Endothelial cell of umbilical vein (primary cell): ENCODE measurements at regions not wholly inside any gene's neighbourhood (a gene's known extent, or its start where the extent isn't known, plus 50 kb on each side); places are given as distances from the start of the nearest gene placed in this dataset.

Source experiments
- EZH2 ChIP-seq: IDR thresholded peaks from 2 replicates; pipeline ENCODE4 v1.6.1; 2012; ENCODE audit warnings: borderline replicate concordance, low read depth, mild to moderate bottlenecking, moderate library complexity, low read length, inconsistent platforms; ENCODE audit not compliant: severe bottlenecking
- POLR2A ChIP-seq: IDR thresholded peaks from 2 replicates; pipeline ENCODE4 v1.6.1; 2012; ENCODE audit warnings: low read depth, mild to moderate bottlenecking, control low read depth, low read length
- POLR2AphosphoS5 ChIP-seq: IDR thresholded peaks from 2 replicates; pipeline ENCODE4 v1.6.1; 2012; ENCODE audit warnings: low read depth, mild to moderate bottlenecking, control low read depth, low read length, moderate library complexity; ENCODE audit not compliant: insufficient read depth
- TF ChIP-seq, protein P1 (sequence below), 2 donors: IDR thresholded peaks; 1 replicate in 1 of 2; 2 replicates in 1 of 2; pipeline ENCODE4 v1.5.1; 2011; ENCODE audit warnings: low read length in 2 of 2, mild to moderate bottlenecking in 2 of 2, moderate library complexity in 2 of 2, control low read depth in 1 of 2, inconsistent platforms in 1 of 2, low read depth in 1 of 2; ENCODE audit not compliant: insufficient read depth in 1 of 2; ENCODE audit errors: extremely low read depth in 1 of 2

DNA sequence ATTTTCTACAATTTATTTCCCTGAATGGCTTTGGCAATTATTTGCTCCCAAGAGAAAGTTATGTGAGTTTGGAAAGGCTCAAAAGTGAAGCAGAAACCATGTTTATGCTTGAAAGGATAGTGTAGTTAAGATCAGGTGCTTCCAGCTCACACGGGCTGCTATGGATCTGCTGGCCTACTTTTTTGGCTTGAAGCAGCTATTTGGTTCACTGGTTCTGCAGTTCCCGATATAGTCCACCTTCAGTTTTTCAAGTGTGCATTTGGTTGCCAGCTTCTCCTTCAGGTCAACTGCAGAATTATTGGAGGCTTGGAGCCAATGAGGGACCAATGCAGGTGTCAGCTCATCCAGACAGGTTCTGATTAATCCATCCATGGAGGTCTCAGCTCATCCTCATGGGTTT is 484.3 kb upstream of the SEMA3A start:
- TF ChIP-seq EZH2 (no peak), POLR2A (no peak), POLR2AphosphoS5 (no peak)
- TF ChIP-seq, protein P1, sequence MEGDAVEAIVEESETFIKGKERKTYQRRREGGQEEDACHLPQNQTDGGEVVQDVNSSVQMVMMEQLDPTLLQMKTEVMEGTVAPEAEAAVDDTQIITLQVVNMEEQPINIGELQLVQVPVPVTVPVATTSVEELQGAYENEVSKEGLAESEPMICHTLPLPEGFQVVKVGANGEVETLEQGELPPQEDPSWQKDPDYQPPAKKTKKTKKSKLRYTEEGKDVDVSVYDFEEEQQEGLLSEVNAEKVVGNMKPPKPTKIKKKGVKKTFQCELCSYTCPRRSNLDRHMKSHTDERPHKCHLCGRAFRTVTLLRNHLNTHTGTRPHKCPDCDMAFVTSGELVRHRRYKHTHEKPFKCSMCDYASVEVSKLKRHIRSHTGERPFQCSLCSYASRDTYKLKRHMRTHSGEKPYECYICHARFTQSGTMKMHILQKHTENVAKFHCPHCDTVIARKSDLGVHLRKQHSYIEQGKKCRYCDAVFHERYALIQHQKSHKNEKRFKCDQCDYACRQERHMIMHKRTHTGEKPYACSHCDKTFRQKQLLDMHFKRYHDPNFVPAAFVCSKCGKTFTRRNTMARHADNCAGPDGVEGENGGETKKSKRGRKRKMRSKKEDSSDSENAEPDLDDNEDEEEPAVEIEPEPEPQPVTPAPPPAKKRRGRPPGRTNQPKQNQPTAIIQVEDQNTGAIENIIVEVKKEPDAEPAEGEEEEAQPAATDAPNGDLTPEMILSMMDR (IDR thresholded peaks at IDR 0.05; ENCODE audit: extremely low read depth in 1 of 2, insufficient read depth in 1 of 2, low read depth in 1 of 2, low read length in 2 of 2), result no peak
